CD8-positive, alpha-beta memory T cell (primary cell): ENCODE measurements at regions not wholly inside any gene's neighbourhood (a gene's known extent, or its start where the extent isn't known, plus 50 kb on each side); places are given as distances from the start of the nearest gene placed in this dataset.

Source experiments
- CTCF ChIA-PET: fragments of 350-600 bp; sonication (Branson Sonifier 250); formaldehyde crosslinking; loops from one replicate; lab custom pipeline; 2021; ENCODE audit warnings: antibody characterized with exemption; lab: Charles Lee
- POLR2A ChIA-PET: fragments of 350-600 bp; sonication (Branson Sonifier 250); formaldehyde crosslinking; loops from one replicate; lab custom pipeline; 2021; ENCODE audit warnings: antibody characterized with exemption; lab: Charles Lee
- DNase-seq, 5 donors: peaks; one replicate each; pipeline versions ENCODE4 v3.0.0 to v3.0.0-alpha.2; 2020 to 2022; ENCODE audit warnings: mixed read lengths in 1 of 5
- H3K27ac ChIP-seq: one replicate; pipeline ENCODE4 v1.7.0; 2013; ENCODE audit warnings: low read depth, mild to moderate bottlenecking, low read length, moderate library complexity
- H3K27me3 ChIP-seq: 2 replicates; pipeline ENCODE4 v1.7.0; 2013; ENCODE audit warnings: low read length, mild to moderate bottlenecking; ENCODE audit not compliant: insufficient read depth, poor library complexity, severe bottlenecking
- H3K36me3 ChIP-seq: 2 replicates; pipeline ENCODE4 v1.7.0; 2013; ENCODE audit warnings: mild to moderate bottlenecking, low read length, moderate library complexity; ENCODE audit not compliant: insufficient read depth
- H3K4me1 ChIP-seq: 2 replicates; pipeline ENCODE4 v1.7.0; 2013; ENCODE audit warnings: mild to moderate bottlenecking, low read length, moderate library complexity; ENCODE audit not compliant: insufficient read depth
- H3K4me3 ChIP-seq: 2 replicates; pipeline ENCODE4 v1.7.0; 2013; ENCODE audit warnings: mild to moderate bottlenecking, low read length
- H3K9me3 ChIP-seq: 2 replicates; pipeline ENCODE4 v1.7.0; 2013; ENCODE audit warnings: mild to moderate bottlenecking, low read length
- H3K27ac Mint-ChIP-seq, 8 donors: one replicate each; pipeline ENCODE4 v1.8.0; 2020 to 2021; ENCODE audit warnings: mixed read lengths in 8 of 8, mild to moderate bottlenecking in 6 of 8, inconsistent platforms in 3 of 8, moderate library complexity in 3 of 8
- H3K27me3 Mint-ChIP-seq, 2 donors: one replicate each; pipeline ENCODE4 v1.8.0; 2020 to 2021; ENCODE audit warnings: mixed read lengths in 2 of 2, mild to moderate bottlenecking in 1 of 2, moderate library complexity in 1 of 2
- H3K36me3 Mint-ChIP-seq, 3 donors: one replicate each; pipeline ENCODE4 v1.8.0; 2020 to 2021; ENCODE audit warnings: mixed read lengths in 3 of 3, inconsistent platforms in 1 of 3, mild to moderate bottlenecking in 1 of 3
- H3K4me1 Mint-ChIP-seq, 3 donors: one replicate each; pipeline ENCODE4 v1.8.0; 2020 to 2021; ENCODE audit warnings: mixed read lengths in 3 of 3, inconsistent platforms in 1 of 3, mild to moderate bottlenecking in 1 of 3
- H3K4me3 Mint-ChIP-seq, 7 donors: one replicate each; pipeline ENCODE4 v1.8.0; 2020 to 2021; ENCODE audit warnings: mixed read lengths in 7 of 7, mild to moderate bottlenecking in 6 of 7, moderate library complexity in 4 of 7, inconsistent platforms in 2 of 7
- H3K9me3 Mint-ChIP-seq, 5 donors: one replicate each; pipeline ENCODE4 v1.8.0; 2020 to 2022; ENCODE audit warnings: mixed read lengths in 5 of 5, mild to moderate bottlenecking in 3 of 5, moderate library complexity in 2 of 5, inconsistent platforms in 1 of 5

DNA sequence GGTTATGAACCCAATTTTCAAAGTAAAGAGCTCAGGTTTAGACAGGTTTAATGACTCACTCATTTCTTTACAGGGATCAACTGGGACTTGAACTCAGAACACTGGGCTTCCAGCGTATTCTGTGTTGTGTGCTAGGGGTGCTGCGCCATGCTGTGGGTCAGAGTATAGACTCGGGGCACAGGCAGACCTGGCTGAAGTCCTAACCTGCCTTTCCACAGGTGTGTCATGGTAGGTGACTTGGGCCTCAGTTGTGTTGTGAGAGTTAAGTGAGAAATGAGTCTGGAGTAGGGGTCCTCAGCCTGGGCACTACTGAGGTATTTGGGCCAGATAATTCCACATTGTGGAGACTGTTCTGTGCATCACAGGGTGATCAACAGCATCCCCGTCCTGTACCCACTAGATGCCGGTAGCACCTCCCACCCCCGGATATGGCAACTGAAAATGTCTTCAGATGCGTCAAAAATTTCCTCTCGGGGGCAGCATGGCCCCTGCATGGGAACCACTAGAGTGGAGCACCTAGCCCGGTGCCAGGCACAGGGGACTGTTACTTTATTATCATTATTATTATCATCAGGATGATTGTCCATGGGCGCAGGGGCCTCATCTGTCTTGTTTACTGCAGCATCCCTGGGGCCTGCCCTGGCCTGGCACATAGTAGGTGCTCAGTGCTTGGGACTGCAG, 575.5 kb downstream of the PTPRU start:
- H3K4me1 Mint-ChIP-seq: no peaks in the 10 kb centered on the region
- ChIA-PET CTCF (no interaction called here), POLR2A (no interaction called here)
- H3K27me3 Mint-ChIP-seq: peaks cover 5 to 13% of the 10 kb centered on the region in 2 donors
- H3K27me3 ChIP-seq: no peaks in the 10 kb centered on the region
- no peak for DNase-seq
- no peaks in the 10 kb centered on the region for H3K36me3 Mint-ChIP-seq
- no peak overlapping the region for H3K4me3 ChIP-seq
- no peak overlapping the region for H3K4me3 Mint-ChIP-seq
- no peaks in the 10 kb centered on the region for H3K9me3 Mint-ChIP-seq
- no peaks in the 10 kb centered on the region for H3K4me1 ChIP-seq
- H3K27ac Mint-ChIP-seq: no peak overlapping the region
- H3K36me3 ChIP-seq: no peaks in the 10 kb centered on the region
- no peaks in the 10 kb centered on the region for H3K9me3 ChIP-seq
- H3K27ac ChIP-seq: no peak overlapping the region

DNA sequence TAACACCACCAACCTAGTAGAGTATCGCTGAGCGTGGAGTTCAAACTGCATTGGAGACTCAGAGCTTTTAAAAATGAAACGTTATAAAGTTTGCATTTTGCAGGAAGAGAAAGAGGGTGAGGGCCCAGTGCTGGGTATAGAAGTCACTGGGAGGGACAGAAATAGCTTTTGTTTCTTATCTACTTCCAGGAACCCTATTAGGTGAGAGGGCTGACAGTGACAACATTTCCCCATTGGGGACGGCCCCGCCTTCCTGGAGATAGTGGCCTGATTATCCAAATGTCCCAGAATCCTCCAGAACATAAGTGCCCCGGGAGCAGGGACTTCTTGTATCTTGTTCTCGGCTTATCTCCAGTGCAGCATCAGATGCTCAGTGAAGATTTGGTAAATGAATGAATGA, 574.9 kb downstream of the PTPRU start:
- DNase-seq: no peak
- no peaks in the 10 kb centered on the region for H3K9me3 Mint-ChIP-seq
- H3K36me3 Mint-ChIP-seq: no peaks in the 10 kb centered on the region
- H3K27ac ChIP-seq: no peak overlapping the region
- CTCF ChIA-PET: no interaction called here
- no peaks in the 10 kb centered on the region for H3K4me1 ChIP-seq
- H3K36me3 ChIP-seq: no peaks in the 10 kb centered on the region
- H3K4me3 Mint-ChIP-seq: no peak overlapping the region
- no peak overlapping the region for H3K4me3 ChIP-seq
- no peaks in the 10 kb centered on the region for H3K27me3 ChIP-seq
- no peaks in the 10 kb centered on the region for H3K9me3 ChIP-seq
- H3K4me1 Mint-ChIP-seq: no peaks in the 10 kb centered on the region
- no peak overlapping the region for H3K27ac Mint-ChIP-seq
- H3K27me3 Mint-ChIP-seq: peaks cover 4 to 13% of the 10 kb centered on the region in 2 donors
- POLR2A ChIA-PET: no interaction called here

DNA sequence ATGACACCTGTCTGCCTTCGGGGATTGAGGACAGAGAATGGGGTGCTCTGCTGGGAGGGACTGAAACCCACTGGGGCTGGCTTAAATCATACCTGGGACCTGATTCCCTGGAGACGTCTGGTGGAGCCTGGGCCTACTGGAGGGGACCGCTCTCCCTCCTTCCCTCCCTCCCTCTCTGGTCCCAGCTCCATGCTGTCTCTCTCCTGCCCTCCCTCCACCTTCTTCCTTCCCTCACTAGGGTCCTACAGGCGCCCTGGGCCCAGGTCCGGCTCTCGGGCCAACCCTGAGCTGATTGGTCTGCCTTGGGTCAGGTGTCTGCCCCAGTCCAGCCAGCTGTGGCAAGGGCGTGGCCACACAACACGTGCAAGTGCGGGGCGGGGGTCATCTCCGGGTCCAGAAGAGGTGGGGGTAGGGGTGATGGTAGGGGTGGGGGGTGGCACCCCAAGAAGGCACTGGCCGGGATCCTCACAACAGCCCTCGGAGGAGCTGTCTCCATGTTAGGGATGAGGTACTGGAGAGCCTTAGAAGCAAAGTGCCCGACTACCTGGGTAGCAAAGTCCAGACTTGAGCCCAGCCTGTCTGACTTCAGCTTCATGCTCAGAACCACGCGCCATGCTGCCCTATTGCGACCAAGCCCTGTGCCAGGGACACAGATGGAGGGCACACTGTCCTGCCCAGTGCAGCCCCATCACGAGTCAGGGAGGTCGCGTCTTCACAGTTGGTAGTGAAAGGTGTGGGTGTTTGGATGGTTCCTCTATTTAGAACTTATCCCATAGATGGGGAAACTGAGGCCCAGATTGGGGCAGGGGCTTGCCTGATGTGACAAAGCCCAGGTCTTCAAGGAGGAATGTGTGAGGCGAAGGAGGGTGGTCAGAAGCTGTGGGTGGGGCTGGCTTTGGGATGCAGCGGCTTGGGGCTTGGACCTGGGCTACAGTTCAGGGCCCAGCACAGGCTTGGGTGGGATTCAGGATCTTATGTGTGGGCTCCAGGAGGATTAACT, 574.1 kb downstream of the PTPRU start:
- Mint-ChIP-seq H3K27ac (no peak overlapping the region), H3K9me3 (no peaks in the 10 kb centered on the region), H3K4me1 (no peaks in the 10 kb centered on the region), H3K4me3 (no peak overlapping the region), H3K36me3 (no peaks in the 10 kb centered on the region), H3K27me3 (peaks cover 3 to 13% of the 10 kb centered on the region in 2 donors)
- no peaks in the 10 kb centered on the region for H3K9me3 ChIP-seq
- H3K4me3 ChIP-seq: no peak overlapping the region
- no peaks in the 10 kb centered on the region for H3K36me3 ChIP-seq
- DNase-seq: no peak
- no peaks in the 10 kb centered on the region for H3K27me3 ChIP-seq
- ChIA-PET POLR2A (no interaction called here), CTCF (no interaction called here)
- no peaks in the 10 kb centered on the region for H3K4me1 ChIP-seq
- no peak overlapping the region for H3K27ac ChIP-seq

DNA sequence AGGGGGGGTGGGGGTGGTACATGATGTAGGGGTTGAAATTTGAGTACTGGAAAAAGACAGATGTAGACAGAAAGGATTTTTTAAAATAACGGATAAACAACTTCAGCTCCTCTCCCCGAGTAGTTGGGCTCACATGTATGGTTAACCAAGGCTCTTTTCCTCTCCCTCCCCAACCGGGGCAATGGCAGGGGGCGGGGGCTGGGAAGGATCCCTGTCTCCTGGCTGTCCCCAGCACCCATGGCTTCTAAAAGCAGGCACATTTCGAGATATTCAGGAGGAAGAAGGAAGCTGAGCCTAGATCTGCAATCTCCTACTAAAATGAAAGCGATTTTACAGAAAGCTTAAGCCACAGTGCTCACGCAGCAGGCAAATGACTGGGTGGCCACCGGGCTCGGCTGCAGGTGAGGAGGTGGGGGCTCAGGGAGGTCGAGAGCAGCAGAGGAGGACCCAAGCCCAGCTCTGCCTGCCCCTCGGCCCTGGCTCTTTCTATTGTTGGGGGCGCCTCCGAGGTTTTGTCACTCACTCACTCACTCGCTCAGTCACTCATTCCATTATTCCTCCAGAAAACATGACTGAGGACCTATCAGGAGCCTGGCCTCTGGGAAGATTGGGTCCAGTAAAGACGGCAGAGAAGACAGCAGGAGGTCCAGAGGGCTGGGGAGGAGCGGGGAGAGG, 573.3 kb downstream of the PTPRU start:
- peaks cover 6 to 13% of the 10 kb centered on the region in 2 donors for H3K27me3 Mint-ChIP-seq
- H3K4me3 ChIP-seq: no peak overlapping the region
- no peak overlapping the region for H3K4me3 Mint-ChIP-seq
- H3K27ac Mint-ChIP-seq: no peak overlapping the region
- H3K36me3 Mint-ChIP-seq: no peaks in the 10 kb centered on the region
- H3K9me3 Mint-ChIP-seq: no peaks in the 10 kb centered on the region
- H3K4me1 Mint-ChIP-seq: no peaks in the 10 kb centered on the region
- H3K27me3 ChIP-seq: no peaks in the 10 kb centered on the region
- H3K36me3 ChIP-seq: no peaks in the 10 kb centered on the region
- no peaks in the 10 kb centered on the region for H3K4me1 ChIP-seq
- CTCF ChIA-PET: no interaction called here
- DNase-seq: no peak
- no peaks in the 10 kb centered on the region for H3K9me3 ChIP-seq
- no peak overlapping the region for H3K27ac ChIP-seq
- POLR2A ChIA-PET: no interaction called here

DNA sequence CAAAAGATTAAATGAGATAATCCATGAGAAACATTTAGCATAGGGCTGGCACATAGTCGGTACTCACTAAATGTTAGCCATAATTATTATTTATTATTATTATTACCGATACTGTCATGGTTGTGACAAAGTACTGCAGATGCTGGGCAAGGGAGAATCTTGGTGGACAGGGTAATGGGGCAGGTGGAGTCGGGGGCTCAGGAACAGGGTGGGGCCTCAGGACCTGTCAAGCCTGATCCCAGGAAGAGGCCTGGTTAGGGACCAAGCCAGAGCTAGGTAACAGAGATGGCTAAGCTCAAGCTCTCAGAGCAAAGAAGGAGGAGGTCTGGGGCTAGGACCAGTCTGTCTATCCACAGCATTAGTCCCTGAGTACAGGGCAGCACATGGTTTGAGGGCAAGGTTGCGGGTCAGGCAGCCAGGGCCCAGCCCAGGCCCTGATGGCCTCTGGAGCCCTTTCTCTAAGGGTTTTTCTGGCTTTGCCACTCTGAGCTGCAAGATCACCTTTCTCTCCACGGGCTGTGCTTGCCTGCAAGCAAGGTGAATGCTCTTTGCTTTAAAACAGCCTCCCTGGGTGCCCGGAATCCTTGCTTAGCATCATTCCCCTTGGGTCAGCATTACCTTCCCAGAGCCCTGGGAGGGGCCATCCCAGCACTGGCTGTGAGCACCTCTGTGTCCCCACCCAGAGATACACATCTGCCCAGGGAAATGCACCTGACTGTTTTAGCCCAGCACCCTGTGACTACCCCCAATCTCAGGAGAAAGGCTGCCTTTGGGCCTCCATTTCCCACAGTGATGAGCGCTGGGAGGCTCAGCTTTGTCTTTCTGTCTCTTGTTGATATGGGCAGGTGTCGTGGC, 572.0 kb downstream of the PTPRU start:
- H3K27me3 ChIP-seq: no peaks in the 10 kb centered on the region
- no peaks in the 10 kb centered on the region for H3K4me1 Mint-ChIP-seq
- H3K27ac ChIP-seq: no peak overlapping the region
- DNase-seq: no peak
- no peaks in the 10 kb centered on the region for H3K4me1 ChIP-seq
- ChIA-PET CTCF (no interaction called here), POLR2A (no interaction called here)
- H3K27me3 Mint-ChIP-seq: peaks cover 9 to 19% of the 10 kb centered on the region in 2 donors
- no peak overlapping the region for H3K4me3 ChIP-seq
- no peaks in the 10 kb centered on the region for H3K9me3 Mint-ChIP-seq
- no peaks in the 10 kb centered on the region for H3K36me3 ChIP-seq
- H3K27ac Mint-ChIP-seq: no peak overlapping the region
- H3K9me3 ChIP-seq: no peaks in the 10 kb centered on the region
- H3K4me3 Mint-ChIP-seq: no peak overlapping the region
- H3K36me3 Mint-ChIP-seq: no peaks in the 10 kb centered on the region

DNA sequence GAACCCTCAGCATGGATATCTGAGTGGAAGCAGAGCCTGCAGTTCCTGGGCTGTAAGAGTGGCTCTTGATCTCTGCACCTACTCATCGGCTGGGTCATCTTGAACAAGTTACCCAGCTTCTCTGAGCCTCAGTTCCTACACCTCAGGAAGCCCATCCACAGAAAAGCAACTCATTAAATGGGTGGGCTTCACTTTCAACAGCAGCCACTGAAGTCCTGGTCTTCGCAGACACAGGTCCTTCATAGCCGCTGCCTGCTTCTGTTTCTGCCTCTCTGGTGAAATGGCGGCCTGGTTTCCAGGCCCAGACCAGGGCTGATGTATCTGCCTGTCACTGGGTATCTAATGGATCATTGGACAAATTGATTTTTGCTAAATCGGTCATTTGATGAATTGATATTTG, 571.4 kb downstream of the PTPRU start:
- Histone ChIP-seq H3K4me1 (no peaks in the 10 kb centered on the region), H3K36me3 (no peaks in the 10 kb centered on the region), H3K4me3 (no peak overlapping the region), H3K27me3 (no peaks in the 10 kb centered on the region), H3K9me3 (no peaks in the 10 kb centered on the region), H3K27ac (no peak overlapping the region)
- peaks cover 9 to 26% of the 10 kb centered on the region in 2 donors for H3K27me3 Mint-ChIP-seq
- H3K4me1 Mint-ChIP-seq: no peaks in the 10 kb centered on the region
- no peak overlapping the region for H3K27ac Mint-ChIP-seq
- H3K9me3 Mint-ChIP-seq: no peaks in the 10 kb centered on the region
- no peaks in the 10 kb centered on the region for H3K36me3 Mint-ChIP-seq
- H3K4me3 Mint-ChIP-seq: no peak overlapping the region
- no peak for DNase-seq
- ChIA-PET CTCF (no interaction called here), POLR2A (no interaction called here)

DNA sequence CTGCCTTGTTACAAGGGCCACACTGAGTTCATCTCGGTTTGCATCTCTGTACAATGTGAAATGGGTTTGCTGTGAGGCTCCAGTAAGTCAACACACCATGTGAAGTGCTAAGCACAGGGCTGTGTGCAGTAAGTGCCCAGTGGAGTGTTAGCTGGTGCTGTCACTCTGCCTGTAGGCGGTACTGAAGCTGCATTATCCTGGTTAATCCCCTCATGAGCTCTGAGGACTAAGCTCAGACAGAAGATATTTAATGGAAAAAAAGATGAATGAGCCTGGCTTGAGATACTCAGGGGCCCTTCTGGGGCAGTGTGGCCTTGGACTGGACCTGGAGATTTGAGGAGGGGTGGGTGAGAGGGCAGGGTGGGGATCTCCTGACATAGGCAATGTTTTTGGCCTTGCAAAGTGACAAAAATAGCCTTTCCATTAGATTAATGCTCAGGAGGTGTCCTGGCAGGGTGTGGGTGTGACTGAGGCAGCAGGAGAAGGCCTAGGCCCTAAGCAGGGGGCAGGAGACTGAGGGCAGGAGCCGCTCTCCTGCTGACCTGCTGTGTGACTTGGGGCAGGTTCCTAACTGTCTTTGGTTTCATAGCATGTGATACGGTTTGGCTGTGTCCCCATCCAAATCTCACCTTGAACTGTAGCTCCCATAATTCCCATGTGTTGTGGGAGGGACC, 570.5 kb downstream of the PTPRU start:
- Mint-ChIP-seq H3K4me3 (no peak overlapping the region), H3K4me1 (no peaks in the 10 kb centered on the region), H3K27ac (no peak overlapping the region), H3K27me3 (peaks cover 11 to 32% of the 10 kb centered on the region in 2 donors), H3K9me3 (no peaks in the 10 kb centered on the region), H3K36me3 (no peaks in the 10 kb centered on the region)
- Histone ChIP-seq H3K27ac (no peak overlapping the region), H3K36me3 (no peaks in the 10 kb centered on the region), H3K27me3 (no peaks in the 10 kb centered on the region), H3K4me3 (no peak overlapping the region), H3K4me1 (no peaks in the 10 kb centered on the region), H3K9me3 (no peaks in the 10 kb centered on the region)
- ChIA-PET POLR2A (no interaction called here), CTCF (no interaction called here)
- DNase-seq: no peak
